HG02678 (cell line): ENCODE measurements at regions not wholly inside any gene's neighbourhood (a gene's known extent, or its start where the extent isn't known, plus 50 kb on each side); places are given as distances from the start of the nearest gene placed in this dataset.
"Not testable (repeated sequence)": the region's sequence is repeated elsewhere in the genome, so short reads cannot be mapped to it uniquely, and the experiment has no call there.

Experiments
- ATAC-seq: cut with Tn5 transposase; IDR thresholded peaks from one replicate; pipeline ENCODE4 v1.9.1; 2021; ENCODE audit warnings: mild to moderate bottlenecking, moderate library complexity; ENCODE audit not compliant: unreplicated experiment

GRCh38 chr1:224029286-224030025 lies 84.5 kb upstream of the FBXO28 start:
- ATAC-seq = peak; percentile 91

DNA sequence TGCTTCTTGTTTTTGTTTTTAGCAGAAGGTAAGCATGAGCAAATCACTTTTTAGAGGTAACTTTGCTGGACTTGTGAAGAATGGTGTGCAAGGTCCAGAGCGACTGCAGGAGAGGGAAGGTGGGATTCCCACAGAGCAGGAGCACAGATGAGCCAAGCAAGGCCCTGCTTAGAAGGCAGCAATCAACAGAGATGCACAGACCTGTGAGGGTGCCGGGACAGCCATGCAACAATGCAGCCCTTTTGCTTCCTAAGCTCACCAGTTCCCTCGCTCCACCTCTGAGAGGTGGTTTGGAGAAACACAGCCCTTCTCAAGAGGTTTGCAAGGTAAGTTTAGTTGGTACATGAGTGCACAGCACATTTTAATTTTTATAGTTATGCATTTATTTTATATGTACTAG lies 85.1 kb upstream of the FBXO28 start:
- ATAC-seq = not testable (repeated sequence)

GRCh38 chr1:224023122-224023521 lies 90.8 kb upstream of the FBXO28 start:
- not testable (repeated sequence) for ATAC-seq

GRCh38 chr1:224022249-224022970 lies 91.5 kb upstream of the FBXO28 start:
- not testable (repeated sequence) for ATAC-seq

DNA sequence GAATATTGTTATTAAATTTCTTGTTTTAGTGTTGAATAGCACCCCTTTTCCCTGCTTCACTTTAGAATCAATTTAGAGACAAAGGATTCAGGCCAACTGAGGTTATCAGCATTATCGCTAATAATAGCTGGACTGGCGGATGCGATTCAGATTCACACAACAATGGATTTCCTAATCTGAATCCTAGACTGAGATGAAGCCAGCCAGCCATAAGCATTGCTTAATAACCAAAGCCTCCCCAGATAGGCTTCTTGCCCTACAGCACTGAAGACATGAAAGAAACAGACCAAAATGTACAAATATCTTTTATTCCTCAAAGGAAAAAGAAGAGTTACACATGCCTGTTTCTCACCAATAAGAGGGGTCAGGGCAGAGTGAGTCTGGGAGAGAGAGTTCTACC lies 94.0 kb upstream of the FBXO28 start:
- ATAC-seq = not testable (repeated sequence)

GRCh38 chr1:224015782-224016181 lies 98.1 kb upstream of the FBXO28 start:
- ATAC-seq = not testable (repeated sequence)

- ATAC-seq = no peak
These were observed 99.6 kb upstream of the FBXO28 start for GRCh38 chr1:224014330-224014649.

DNA sequence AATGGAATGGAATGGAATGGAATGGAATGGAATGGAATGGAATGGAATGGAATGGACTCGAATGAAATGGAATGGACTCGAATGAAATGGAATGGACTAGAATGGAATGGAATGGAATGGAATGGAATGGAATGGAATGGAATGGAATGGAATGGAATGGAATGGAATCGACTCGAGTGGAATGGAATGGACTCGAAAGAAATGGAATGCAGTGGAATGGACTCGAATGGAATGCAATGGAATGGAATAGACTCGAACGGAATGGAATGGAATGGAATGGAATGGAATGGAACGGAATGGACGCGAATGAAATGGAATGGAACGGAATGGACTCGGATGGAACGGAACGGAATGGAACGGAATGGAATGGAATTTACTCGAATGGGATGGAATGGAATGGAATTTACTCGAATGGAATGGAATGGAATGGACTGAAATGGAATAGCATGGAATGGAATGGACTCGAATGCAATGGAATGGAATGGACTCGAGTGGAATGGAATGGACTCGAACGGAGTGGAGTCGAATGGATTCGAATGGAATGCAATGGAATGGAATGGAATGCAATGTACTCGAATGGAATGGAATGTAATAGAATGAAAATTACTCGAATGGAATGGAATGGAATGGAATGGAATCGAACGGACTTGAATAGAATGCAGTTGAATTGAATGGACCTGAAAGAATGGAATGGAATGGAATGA lies 100.1 kb upstream of the FBXO28 start:
- not testable (repeated sequence) for ATAC-seq

DNA sequence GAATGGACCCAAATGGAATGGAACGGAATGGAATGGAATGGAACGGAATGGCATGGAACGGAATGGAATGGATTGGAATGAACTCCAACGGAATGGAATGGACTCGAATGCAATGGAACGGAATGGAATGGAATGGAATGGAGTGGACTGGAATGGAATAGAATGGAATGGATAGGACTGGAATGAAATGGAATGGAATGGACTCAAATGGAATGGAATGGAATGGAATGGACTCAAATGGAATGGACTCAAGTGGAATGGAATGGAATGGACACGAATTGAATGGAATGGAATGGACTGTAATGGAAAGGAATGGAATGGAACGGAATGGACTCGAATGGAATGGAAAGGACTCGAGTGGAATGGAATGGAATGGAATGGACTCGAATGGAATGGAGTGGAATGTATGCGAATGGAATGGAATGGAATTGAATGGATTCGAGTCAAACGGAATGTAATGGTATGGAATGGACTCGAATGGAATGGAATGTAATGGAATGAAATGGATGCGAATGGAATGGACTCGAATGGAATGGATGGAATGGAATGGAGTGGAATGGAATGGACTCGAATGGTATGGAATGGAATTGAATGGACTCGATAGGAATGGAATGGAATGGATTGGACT lies 101.0 kb upstream of the FBXO28 start:
- ATAC-seq = not testable (repeated sequence)

GRCh38 chr1:224012162-224012561 lies 101.7 kb upstream of the FBXO28 start:
- ATAC-seq = not testable (repeated sequence)

DNA sequence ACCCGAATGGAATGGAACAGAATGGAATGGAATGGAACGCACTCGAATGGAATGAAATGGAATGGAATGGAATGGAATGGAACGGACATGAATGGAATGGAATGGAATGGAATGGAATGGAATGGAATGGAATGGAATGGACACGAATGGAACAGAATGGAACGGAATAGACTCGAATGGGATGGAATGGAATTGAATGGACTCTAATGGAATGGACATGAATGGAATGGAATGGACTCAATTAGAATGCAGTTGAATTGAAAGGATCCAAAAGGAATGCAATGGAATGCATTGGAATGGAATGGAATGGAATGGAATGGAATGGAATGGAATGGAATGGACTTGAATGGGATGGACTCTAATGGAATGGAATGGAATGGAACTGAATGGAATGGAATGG lies 102.2 kb upstream of the FBXO28 start:
- ATAC-seq = not testable (repeated sequence)

- ATAC-seq = not testable (repeated sequence)
These were observed 102.8 kb upstream of the FBXO28 start for GRCh38 chr1:224011153-224011552.

GRCh38 chr1:224005973-224006372 lies 107.9 kb upstream of the FBXO28 start:
- not testable (repeated sequence) for ATAC-seq

DNA sequence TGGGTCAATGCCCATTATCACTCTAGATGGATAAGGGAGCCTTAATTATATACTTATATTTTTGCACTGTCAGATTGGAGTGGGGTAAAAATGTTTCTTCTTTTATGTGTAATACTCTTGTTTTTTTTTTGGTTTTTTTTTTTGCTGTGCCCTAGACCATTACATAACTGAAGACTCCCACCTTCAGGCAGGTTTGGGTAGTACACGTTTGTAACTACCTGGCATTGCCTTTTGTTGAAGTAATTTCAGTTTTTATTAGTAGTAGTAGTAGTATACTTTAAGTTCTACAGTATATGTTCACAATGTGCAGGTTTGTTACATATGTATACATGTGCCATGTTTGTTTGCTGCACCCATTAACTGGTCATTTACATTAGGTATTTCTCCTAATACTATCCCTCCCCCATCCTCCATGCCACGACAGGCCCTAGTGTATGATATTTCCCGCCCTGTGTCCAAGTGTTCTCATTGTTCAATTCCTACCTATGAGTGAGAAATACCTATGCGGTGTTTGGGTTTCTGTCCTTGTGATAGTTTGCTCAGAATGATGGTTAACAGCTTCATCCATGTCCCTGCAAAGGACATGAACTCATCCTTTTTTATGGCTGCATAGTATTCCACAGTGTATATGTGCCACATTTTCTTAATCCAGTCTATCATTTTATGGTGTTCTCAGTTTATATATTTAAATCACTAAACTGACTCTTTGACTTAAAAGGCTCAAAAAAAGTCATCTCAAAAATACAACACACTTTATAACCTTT lies 109.2 kb upstream of the FBXO28 start:
- ATAC-seq = not testable (repeated sequence)

- ATAC-seq = not testable (repeated sequence)
These were observed 110.0 kb upstream of the FBXO28 start for GRCh38 chr1:224003896-224004295.

DNA sequence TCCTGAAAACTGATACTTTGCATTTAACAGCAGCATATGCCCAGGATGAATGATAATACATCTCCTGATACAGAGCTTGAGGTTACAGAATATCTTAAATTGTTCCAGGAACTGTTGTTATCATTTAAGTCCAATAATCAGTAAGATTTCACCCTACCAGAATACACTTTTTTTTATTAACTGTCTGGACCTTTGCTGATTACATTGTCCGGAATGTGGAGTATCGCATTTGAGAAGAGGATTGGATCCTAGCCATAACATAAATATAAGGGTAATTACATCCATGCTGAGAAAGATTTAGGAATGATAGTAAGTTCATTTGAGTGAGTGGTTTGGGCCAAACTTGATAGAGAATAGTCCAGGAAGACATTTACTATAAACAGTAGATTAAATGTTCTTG lies 112.2 kb upstream of the FBXO28 start:
- ATAC-seq = not testable (repeated sequence)

DNA sequence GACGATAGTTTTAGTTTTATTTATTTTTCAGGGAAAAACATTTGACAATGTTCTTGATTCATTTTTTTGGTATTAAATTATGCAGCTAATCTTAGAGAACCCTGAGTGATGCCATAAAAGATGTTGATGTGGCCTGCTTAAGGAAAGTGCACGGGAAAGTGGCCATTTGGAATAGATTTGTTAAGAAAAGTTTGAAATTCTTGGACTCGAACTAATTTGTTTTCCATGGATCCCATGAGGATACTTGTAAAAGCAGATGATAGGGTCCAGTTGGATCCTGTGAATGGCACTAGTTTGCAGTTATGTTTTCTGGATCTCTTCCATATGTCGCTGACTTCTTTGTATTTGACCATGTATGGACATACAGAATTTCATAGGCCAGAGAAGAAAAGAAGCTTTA lies 114.2 kb upstream of the FBXO28 start:
- not testable (repeated sequence) for ATAC-seq

DNA sequence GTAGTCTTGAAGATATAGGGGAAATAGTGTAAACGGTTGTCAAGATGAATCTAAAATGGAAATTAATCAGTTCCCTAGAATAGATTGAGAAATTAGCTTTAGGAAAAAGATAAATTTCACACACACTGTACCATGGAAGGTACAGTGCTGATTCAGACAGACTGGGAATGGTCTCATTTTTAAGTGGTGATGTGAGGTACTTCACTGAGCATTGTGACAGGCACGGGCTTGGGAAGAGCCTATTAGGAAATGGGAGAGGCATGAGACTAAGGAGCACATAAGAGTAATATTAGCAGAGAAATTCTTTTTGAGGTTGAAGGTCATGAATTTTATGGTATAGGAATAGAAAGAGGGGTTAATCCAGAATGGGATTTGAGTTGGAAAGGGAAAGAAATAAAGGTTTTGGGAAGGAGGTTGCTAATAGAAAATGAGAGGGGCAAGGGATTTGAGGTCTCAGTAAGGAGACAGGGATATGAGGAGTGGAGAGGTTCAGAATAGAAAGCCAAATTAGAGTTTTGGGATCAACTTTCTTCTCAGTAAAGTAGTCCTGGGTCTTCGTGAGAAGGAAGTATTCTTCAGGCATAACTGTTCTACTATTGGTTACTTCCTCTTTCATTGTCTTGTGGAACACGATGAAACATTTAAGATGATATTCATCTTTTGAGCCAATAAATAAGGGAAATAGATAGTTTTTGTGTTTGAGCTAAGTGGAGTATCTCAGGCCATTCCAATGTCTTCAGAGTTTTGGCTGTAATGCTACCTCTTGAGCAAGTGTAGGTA lies 115.0 kb upstream of the FBXO28 start:
- not testable (repeated sequence) for ATAC-seq

DNA sequence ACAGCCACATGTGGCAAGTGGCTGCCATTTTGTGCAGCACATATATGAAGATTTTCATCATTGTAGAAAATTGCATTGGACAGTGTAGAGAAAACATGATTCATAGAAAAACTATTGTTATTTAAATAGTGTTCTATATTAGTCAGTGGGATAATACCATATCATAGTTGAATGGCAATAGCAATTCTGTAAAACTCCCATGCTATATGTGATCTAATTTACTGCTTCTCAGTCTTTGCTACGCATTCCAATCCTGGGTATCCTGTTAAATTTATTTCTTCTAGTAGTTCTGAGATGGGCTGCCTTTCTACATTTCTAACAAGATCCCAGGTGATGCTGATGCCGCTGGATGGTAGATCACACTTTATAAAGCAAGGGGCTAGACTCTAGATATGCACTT lies 117.5 kb upstream of the FBXO28 start:
- not testable (repeated sequence) for ATAC-seq
